T47D (cell line): ENCODE measurements at regions not wholly inside any gene's neighbourhood (a gene's known extent, or its start where the extent isn't known, plus 50 kb on each side); places are given as distances from the start of the nearest gene placed in this dataset.

Source experiments
- DNase-seq, 2 experiments: peaks; one replicate each; pipeline versions ENCODE4 v3.0.0 to v3.0.0-alpha.2; 2011 to 2012; ENCODE audit warnings: low read depth in 1 of 2, low spot score in 1 of 2
- JUND ChIP-seq: IDR thresholded peaks from 2 replicates; pipeline ENCODE4 v1.6.1; 2012; ENCODE audit warnings: low read depth
- in situ Hi-C: cut with HindIII; loops from 2 replicates; pipeline ENCODE4 v1.10.0; 2016; ENCODE audit warnings: low sequenced_read_pairs, low pct_unique_long_range_greater_than_20kb

DNA sequence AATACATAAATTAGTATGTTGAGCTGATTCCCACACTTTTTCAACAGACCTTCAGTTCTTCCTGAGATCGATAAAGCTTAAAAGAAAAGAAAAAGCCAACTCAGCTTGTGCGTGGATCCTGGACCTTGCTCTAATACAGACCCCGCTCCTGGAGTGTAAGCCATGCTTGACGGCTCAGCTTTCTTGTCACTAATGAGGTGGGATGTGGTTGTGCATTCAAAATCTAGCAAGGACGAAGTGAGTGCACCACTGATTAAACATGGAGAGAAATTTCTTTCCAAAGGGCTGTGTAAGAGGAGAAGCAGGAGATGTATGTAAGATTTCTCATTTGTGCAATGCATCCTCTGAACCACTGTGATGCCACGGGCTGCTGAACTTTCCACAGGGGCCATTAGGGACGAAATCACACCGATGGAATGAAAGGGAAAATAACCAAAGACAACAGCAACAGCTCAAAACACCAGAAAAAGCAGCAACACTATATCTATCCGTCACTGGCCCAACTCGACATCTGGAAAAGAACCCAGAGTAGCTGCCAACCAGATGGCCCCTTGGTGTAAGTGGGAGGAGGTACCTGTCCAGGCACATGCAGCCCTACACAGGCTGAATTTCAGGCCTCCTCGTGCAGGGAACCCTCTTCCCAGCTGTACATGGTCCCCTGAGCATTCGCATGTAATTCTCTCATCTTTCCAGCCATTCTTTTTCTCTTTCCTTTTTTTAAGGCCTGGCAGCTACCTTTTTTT, 178.9 kb downstream of the SREK1 start:
- in situ Hi-C loops, result no loop called here

DNA sequence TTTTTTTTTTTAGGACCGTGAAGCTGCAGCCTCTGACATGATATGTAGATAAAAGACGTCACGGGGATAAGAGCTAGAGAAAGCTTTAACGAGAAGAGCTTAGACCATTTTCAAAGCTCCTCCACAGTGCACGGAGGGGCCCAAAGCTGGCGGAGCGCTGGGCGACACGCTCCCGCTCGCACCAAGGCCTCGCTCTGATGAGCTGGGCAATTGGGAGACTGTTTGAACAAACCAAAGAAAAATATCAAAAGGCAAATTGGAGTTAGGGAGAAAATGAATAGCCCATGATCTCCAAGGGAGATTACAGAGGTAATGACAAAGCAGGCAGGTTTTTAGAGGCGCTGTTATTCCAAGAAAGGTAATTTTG, 179.4 kb downstream of the SREK1 start:
- TF ChIP-seq JUND, result no peak
- in situ Hi-C loops, result no loop called here
- no peak for DNase-seq

More for the DNA sequence above, 178.9 kb downstream of the SREK1 start:
- TF ChIP-seq JUND, result no peak
- no peak for DNase-seq

DNA sequence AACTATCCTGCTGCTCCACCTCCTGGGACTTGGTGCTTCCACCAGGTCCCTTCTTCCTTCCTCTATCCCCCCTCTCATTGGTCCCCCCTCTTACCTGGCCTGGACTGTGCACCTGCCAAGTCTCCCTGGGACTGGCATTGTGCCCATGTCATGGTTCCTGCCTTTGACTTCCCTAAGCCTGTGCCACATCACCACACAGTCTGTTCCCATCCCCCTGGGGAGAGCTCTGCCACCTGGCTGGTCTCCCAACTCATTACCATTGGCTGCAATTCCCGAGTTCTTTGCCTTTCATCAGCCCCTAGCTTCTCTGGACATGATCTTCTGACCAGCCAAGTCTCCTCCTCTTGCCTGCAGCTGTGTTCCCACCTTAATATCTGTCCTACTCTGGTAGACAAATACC, 180.3 kb downstream of the SREK1 start:
- no peak for TF ChIP-seq JUND
- in situ Hi-C loops, result no loop called here

DNA sequence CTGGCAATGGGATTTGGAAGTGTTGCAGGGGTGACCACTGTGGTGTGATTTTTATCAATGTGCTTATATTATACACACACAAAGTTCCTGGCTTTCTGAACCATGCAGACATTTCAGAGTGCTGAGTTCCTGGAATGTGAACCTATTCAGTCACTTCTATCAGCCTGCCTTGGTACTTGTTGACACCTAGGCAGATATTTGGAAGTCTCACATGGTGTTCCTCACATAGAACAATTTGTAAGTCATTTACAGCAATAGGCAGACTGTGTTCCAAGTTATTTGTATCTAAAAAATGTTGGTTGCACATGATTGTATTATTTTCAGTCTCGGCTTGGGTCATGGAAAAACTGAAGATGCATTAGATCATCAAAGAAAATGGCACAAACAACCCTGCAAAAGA, 182.2 kb downstream of the SREK1 start:
- no peak for DNase-seq
- in situ Hi-C loops, result no loop called here
- TF ChIP-seq JUND, result no peak

More for the DNA sequence above, 180.3 kb downstream of the SREK1 start:
- DNase-seq, result no peak

DNA sequence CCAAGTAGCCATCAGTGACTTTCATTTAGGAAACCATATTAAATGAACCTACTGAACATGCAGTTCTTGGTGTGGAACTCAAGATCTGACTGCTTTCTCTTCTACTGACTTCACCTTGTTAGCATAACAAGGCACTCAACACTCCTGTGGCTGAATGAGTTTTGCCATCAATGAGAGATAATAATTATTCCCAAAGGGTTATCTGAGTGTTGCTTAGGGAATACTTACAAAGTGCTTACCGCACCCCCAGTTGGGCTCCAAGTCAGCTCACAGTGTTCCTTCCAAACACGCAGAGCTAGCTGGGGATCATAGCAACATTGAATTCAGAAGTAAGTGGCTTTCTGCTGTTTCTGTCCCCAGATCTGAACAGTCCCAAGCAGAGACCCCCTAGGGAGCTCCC, 182.9 kb downstream of the SREK1 start:
- DNase-seq, result no peak
- no peak for TF ChIP-seq JUND
- in situ Hi-C loops, result no loop called here

DNA sequence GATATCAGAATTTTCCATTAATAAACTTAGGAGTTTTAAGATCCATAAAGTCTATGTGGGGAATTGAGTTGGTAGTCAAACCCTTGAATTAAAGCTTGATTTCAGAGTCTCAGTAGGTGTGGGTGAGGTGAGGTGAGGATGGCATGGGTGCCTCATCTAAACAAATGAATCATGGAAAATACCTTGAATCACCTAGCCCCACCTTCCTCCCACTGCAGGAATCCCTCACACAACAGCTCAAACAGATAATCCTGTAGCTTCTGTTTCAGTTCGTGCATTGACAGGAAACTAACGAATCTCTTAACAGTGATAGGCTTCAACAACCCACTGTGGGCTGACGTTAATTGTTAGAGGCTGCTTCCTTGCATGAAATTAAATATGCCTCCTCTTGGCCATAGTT, 185.0 kb downstream of the SREK1 start:
- no peak for TF ChIP-seq JUND
- in situ Hi-C loops, result no loop called here

DNA sequence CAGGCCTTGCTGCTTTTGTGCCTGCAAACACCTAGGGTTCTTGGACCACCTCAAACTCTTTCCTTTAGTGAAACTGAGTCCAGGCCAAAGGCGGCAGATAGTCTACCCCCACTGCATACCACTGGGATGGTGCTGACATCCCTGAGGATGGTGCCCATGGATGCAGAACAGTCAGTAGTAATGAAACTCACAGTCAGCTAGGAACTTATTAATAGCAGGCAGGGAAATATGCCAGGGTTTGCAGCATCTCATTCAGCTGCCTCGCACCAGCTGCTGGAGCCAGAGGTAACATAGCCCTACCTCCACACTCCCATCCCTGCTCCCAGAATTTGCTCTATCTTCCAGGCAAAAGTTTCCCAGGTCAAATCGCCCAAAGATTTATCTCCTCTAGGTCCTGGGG, 189.1 kb downstream of the SREK1 start:
- TF ChIP-seq JUND, result no peak
- no peak for DNase-seq
- in situ Hi-C loops, result no loop called here

More for the DNA sequence above, 185.0 kb downstream of the SREK1 start:
- DNase-seq, result no peak

DNA sequence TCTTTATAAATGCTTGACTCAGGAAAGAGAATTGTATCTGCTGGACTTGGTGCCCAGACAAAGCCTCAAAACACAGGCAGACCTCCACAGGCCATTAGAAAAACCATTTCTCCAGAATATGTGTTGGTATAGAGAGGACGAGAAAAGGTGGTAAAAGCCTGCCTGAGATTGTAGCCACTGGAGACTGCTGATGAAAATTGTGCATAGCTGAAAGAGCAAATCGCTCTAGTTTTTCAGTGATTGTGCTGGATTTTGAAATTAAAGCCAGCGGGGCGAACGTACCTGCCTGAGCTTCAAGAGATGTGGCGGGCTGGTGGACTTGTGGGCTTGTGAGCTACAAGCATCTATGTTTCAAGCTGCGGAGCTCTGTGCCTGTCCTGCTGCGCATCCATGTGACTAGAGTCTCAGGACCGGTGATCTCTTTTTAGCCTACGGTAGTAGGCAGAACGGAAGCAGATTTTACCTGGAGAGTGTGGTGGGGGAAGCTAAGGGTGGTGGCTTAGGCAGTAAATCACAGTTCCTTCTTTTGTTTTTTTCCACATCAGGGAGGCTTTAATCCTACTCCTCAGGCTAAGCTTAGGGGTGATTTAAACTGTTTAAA, 193.6 kb downstream of the SREK1 start:
- no peak for TF ChIP-seq JUND
- in situ Hi-C loops, result no loop called here
- DNase-seq, result no peak

DNA sequence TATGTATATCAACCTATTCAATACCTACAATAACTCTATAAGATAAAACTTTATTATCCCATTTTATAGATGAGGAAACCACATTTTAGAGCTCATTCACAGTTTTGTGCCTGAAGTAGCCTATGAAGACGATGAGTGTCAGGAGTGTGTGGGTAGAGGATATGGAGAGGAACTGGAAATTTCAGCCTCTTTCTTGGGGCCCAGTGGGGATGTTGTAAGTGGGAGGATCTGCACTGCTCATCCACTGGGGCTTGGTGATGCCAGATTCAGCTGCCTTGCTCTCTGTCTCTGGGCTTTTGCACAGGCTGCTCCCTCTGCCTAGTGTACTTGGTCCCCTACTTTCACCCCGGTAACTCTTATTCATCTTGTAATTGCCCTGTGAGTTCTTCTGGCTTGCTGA, 194.7 kb downstream of the SREK1 start:
- DNase-seq, result no peak
- no peak for TF ChIP-seq JUND
- in situ Hi-C loops, result no loop called here

DNA sequence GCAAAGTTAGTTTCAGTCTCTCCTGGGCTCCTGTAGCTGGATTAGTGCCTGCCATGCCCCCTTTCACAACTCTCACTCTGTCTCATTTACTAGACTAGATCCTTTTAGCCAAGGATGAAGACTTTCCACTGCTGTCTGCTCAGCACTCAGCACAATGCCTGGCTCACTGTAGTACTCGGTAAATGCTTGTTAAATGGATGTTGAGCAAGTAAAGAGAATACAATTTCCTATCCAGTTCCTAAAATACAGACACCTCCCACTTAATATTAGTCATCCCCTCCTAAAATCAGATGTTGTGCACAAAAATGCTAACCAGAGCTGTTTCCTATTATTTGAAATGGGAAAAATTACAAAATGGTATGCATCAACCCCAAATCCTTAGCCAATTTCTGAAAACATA, 195.8 kb downstream of the SREK1 start:
- DNase-seq, result no peak
- no peak for TF ChIP-seq JUND
- in situ Hi-C loops, result no loop called here

DNA sequence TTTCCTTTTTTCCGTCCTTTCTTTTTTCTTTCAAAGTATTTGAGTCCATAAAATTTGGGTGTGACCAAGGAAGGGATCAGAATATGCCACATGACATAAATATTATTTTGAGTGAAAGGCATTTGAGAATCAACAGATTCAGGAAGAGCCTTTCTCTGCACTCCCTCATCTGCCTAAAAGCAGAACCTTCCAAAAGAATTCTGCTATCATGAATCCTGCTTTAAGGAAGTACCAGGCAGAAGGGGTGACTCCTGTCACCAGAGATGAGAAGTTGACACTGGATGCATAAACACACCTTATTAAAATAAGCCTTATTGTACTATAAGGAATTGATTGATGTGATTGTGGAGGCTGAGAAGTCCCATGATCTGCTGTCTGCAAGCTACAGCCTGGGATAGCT, 196.7 kb downstream of the SREK1 start:
- no peak for DNase-seq
- in situ Hi-C loops, result no loop called here
- TF ChIP-seq JUND, result no peak

DNA sequence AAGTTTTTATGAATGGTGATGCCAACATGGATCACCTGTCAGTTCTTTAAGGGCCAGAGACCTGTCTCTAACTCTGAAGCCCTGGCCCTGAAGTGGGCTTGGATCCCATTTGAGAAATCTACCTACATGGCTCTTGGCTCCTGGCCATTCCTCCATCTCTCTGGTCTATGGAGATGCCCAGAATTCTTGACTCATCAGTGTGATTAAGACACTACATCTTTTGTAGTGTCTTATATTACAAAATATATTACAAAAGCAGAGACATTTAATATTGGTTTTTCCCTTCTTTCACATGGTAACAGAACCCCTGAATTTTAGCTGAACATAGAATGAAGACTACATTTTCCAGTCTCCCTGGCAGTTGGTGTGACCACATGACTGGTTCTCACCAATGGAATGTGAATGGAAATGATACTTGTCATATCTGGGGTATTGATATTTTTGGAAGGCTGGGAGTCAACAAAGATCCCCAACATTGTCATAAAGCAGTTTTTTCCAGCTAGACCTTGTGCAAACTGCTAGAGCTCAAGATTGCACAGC, 198.3 kb downstream of the SREK1 start:
- DNase-seq, result no peak
- TF ChIP-seq JUND, result no peak
- in situ Hi-C loops, result no loop called here

DNA sequence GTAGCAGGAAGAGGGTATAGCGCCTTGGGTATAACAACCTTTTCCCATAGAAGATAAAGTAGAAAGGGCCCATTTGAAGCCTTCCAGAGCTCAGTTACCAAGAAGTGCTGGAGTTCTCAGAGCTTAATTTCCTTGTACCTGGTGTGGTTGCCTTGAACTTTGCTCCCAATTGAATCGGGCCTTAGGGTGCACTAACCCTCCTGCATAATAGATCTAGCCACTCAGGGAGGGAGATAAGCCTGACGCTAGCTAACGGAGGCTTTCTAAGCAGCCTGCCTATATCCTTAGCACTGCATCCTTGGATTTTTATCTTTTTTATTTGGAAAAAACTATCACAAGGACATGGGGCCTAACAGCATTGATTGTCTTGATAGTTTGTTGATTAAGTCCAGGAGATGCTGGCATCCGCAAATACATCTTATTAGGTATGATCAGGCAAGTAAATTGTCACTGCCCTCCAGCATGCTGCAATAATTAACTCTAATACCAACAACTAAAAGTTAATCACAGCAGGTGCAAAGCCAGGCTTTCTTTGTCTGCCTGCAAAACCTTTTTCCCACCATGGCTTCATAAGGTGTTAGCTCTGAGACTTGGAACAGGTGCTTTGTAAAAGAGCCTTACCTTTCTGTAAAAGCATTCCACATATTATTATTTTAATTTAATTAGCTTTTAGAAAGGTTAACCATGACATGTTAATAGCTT, 199.4 kb downstream of the SREK1 start:
- in situ Hi-C loops, result no loop called here
- no peak for TF ChIP-seq JUND
- DNase-seq, result no peak
